ENCODE measurements at regions not wholly inside any gene's neighbourhood (a gene's known extent, or its start where the extent isn't known, plus 50 kb on each side); places are given as distances from the start of the nearest gene placed in this dataset.

GRCh38 chr2:120587279-120587996, 148.2 kb upstream of the GLI2 start:
- TF ChIP-seq POLR2A (IDR thresholded peaks at IDR 0.05) = no peak
- no peak for TF ChIP-seq CTCF (IDR thresholded peaks at IDR 0.05)
